ENCODE measurements at regions not wholly inside any gene's neighbourhood (a gene's known extent, or its start where the extent isn't known, plus 50 kb on each side); places are given as distances from the start of the nearest gene placed in this dataset.

GRCh38 chr9:8168916-8169438, 369.4 kb upstream of the DMAC1 start:
- TF ChIP-seq POLR2A (IDR thresholded peaks at IDR 0.05) (no peak), CTCF (IDR thresholded peaks at IDR 0.05) (no peak), POLR2AphosphoS5 (IDR thresholded peaks at IDR 0.05) (no peak)
